ENCODE measurements at regions not wholly inside any gene's neighbourhood (a gene's known extent, or its start where the extent isn't known, plus 50 kb on each side); places are given as distances from the start of the nearest gene placed in this dataset.

DNA sequence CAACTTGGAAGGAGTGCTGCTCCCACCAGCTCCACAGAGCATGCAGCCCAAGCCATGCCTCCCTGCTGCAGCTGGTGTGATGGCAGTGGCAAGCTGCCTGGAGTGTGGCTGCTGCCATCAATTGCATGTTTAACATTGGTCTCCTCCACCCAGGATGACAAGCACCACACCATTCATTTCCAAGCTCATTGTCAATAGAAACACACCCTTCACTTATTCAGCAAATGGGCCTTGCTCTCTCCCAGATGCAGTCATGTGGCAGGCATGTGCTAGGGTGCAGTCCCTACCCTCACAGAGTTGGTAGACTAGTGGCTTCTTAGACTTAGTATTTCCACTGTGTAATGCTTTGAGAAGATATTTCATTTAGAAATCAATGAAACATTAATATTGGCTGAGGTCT is 70.8 kb upstream of the FGF14 start:
- H3K79me1 ChIP-seq (ENCODE audit: low read length): no peaks in the 10 kb centered on the region
- H3K18ac ChIP-seq (ENCODE audit: low read length): no peak overlapping the region
- no peak overlapping the region for H3K4ac ChIP-seq (ENCODE audit: low read depth, low read length)

DNA sequence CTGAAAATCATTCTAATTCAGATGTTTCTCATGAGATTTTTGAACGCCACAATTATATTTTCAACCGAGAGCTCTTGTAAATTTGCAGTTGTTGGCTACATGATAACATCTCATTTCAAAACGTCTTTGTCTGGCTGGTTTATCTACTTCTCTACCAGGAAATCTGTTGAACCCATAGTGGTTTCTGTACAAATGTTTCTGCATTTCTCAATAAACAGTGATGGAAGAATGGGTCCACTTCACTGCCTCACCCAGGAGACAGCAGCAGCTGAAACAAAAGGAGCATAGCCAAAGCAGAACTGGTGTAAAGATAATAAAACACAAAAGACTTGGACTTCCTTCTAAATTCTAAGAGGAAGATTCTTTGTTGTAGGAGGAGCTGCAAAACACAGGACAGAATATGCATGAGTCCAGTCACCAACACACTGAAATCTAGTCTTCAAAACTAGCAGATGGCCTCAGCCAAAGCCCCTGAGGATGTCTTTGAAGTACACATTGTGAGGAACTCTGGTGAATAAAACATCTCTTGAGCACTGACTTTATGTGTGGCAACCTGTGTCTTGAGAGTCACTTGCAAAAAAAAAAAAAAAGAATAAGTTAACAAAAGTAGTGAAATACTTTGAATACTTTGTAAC is 68.6 kb upstream of the FGF14 start:
- Histone ChIP-seq H2BK5ac (ENCODE audit: low read length) (no peak overlapping the region), H3K23ac (ENCODE audit: low read length) (no peak overlapping the region), H3K4ac (ENCODE audit: low read depth, low read length) (no peak overlapping the region), H3K18ac (ENCODE audit: low read length) (no peak overlapping the region), H3K79me2 (ENCODE audit: control insufficient read depth, insufficient read depth, low read length) (no peaks in the 10 kb centered on the region), H3K4me3 (ENCODE audit: low read length) (no peak overlapping the region), H3K79me1 (ENCODE audit: low read length) (no peaks in the 10 kb centered on the region), H3K9ac (ENCODE audit: low read length) (no peak overlapping the region), H3K27ac (ENCODE audit: low read depth, low read length) (no peak overlapping the region), H2AK5ac (ENCODE audit: low read length) (no peak overlapping the region), H3K36me3 (ENCODE audit: control insufficient read depth, insufficient read depth, low read length) (no peaks in the 10 kb centered on the region), H3K27me3 (ENCODE audit: insufficient read depth, low read length, poor library complexity) (no peaks in the 10 kb centered on the region), H4K8ac (ENCODE audit: low read depth, low read length) (no peak overlapping the region), H4K5ac (ENCODE audit: low read length) (no peak overlapping the region), H3K56ac (ENCODE audit: low read length) (no peak overlapping the region), H3K4me2 (ENCODE audit: low read length) (no peak overlapping the region), H3K4me1 (ENCODE audit: control insufficient read depth, low read depth, low read length) (no peaks in the 10 kb centered on the region), H2BK120ac (ENCODE audit: low read depth, low read length) (no peak overlapping the region), H2BK15ac (replicated peaks; ENCODE audit: low read depth) (no peak overlapping the region)
- WGBS (ENCODE audit: extremely low coverage, insufficient coverage, low lambda C conversion rate): no CpG with 5 or more reads among the region's 3 CpGs
- no peak for DNase-seq

More for the DNA sequence above, 70.8 kb upstream of the FGF14 start:
- no peaks in the 10 kb centered on the region for H3K27me3 ChIP-seq (ENCODE audit: insufficient read depth, low read length, poor library complexity)
- no peak overlapping the region for H4K5ac ChIP-seq (ENCODE audit: low read length)
- H2BK15ac ChIP-seq (replicated peaks; ENCODE audit: low read depth): no peak overlapping the region
- no peak overlapping the region for H4K8ac ChIP-seq (ENCODE audit: low read depth, low read length)
- no peak overlapping the region for H3K56ac ChIP-seq (ENCODE audit: low read length)
- no peaks in the 10 kb centered on the region for H3K4me1 ChIP-seq (ENCODE audit: control insufficient read depth, low read depth, low read length)
- H3K36me3 ChIP-seq (ENCODE audit: control insufficient read depth, insufficient read depth, low read length): no peaks in the 10 kb centered on the region
- H2AK5ac ChIP-seq (ENCODE audit: low read length): no peak overlapping the region
- no peak overlapping the region for H3K4me3 ChIP-seq (ENCODE audit: low read length)
- no peaks in the 10 kb centered on the region for H3K79me2 ChIP-seq (ENCODE audit: control insufficient read depth, insufficient read depth, low read length)
- H3K4me2 ChIP-seq (ENCODE audit: low read length): no peak overlapping the region
- H3K27ac ChIP-seq (ENCODE audit: low read depth, low read length): no peak overlapping the region
- no peak overlapping the region for H3K9ac ChIP-seq (ENCODE audit: low read length)
- no peak overlapping the region for H2BK120ac ChIP-seq (ENCODE audit: low read depth, low read length)
- no peak overlapping the region for H2BK5ac ChIP-seq (ENCODE audit: low read length)
- no peak overlapping the region for H3K23ac ChIP-seq (ENCODE audit: low read length)
- DNase-seq: no peak

DNA sequence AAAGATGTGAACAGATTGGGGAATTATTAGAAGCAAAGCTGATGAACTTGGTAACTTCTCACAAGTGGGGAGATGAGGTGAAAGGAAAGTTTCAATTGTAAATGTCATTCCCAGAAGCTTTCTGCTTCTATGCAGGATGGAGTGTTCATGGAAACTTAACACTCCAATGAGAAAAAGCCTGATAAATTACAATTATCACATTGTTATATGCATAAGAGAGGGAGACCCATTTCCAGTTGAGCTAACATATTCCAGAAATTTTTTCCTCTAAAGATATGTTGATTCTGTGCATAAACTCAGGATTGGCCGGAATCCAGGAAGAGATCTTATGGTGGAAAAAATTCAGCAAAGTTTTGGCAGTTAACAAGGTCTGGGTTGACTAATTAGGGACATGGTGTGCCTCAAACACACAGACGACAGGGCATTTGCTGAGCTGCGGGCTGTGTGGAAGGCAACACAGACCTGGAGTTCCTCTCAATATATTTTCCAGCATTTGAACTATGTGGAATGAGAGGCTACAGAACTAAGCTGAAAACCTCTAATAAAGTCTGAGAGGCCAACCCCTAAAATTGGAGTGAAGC is 64.9 kb upstream of the FGF14 start:
- no CpG with 5 or more reads among the region's 3 CpGs for WGBS (ENCODE audit: extremely low coverage, insufficient coverage, low lambda C conversion rate)
- no peak overlapping the region for H2BK5ac ChIP-seq (ENCODE audit: low read length)
- H3K56ac ChIP-seq (ENCODE audit: low read length): no peak overlapping the region
- H3K79me2 ChIP-seq (ENCODE audit: control insufficient read depth, insufficient read depth, low read length): no peaks in the 10 kb centered on the region
- H3K4me3 ChIP-seq (ENCODE audit: low read length): no peak overlapping the region
- H2BK120ac ChIP-seq (ENCODE audit: low read depth, low read length): no peak overlapping the region
- H3K23ac ChIP-seq (ENCODE audit: low read length): no peak overlapping the region
- no peak overlapping the region for H4K8ac ChIP-seq (ENCODE audit: low read depth, low read length)
- DNase-seq: no peak
- H3K4ac ChIP-seq (ENCODE audit: low read depth, low read length): no peak overlapping the region
- no peak overlapping the region for H3K18ac ChIP-seq (ENCODE audit: low read length)
- no peak overlapping the region for H4K5ac ChIP-seq (ENCODE audit: low read length)
- no peak overlapping the region for H3K4me2 ChIP-seq (ENCODE audit: low read length)
- H3K79me1 ChIP-seq (ENCODE audit: low read length): no peaks in the 10 kb centered on the region
- no peaks in the 10 kb centered on the region for H3K4me1 ChIP-seq (ENCODE audit: control insufficient read depth, low read depth, low read length)
- no peak overlapping the region for H3K9ac ChIP-seq (ENCODE audit: low read length)
- no peak overlapping the region for H3K27ac ChIP-seq (ENCODE audit: low read depth, low read length)
- H3K27me3 ChIP-seq (ENCODE audit: insufficient read depth, low read length, poor library complexity): no peaks in the 10 kb centered on the region
- no peak overlapping the region for H2BK15ac ChIP-seq (replicated peaks; ENCODE audit: low read depth)
- H3K36me3 ChIP-seq (ENCODE audit: control insufficient read depth, insufficient read depth, low read length): no peaks in the 10 kb centered on the region
- H2AK5ac ChIP-seq (ENCODE audit: low read length): no peak overlapping the region

DNA sequence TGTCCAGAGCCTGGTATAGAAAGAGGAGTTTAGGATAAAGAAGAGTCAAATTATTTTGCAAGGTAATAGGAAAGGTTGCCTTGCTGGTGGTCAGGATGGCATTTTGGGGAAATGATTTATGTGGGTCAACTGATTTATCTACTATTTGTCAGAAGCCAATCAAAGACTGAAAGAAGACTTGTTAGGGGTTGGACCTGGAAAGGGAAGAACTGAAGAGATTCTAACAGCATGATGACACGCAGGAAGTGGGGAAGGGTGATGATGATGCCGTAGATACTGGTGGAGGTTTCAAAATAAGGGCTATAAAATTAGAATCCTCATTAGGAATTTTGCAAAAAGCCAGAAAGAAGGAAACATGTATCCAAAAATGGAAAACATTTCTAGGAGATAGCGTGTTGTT is 60.7 kb upstream of the FGF14 start:
- Histone ChIP-seq H3K27ac (ENCODE audit: low read depth, low read length) (no peak overlapping the region), H3K18ac (ENCODE audit: low read length) (no peak overlapping the region), H2AK5ac (ENCODE audit: low read length) (no peak overlapping the region), H4K8ac (ENCODE audit: low read depth, low read length) (no peak overlapping the region), H3K56ac (ENCODE audit: low read length) (no peak overlapping the region), H3K4ac (ENCODE audit: low read depth, low read length) (no peak overlapping the region), H3K9ac (ENCODE audit: low read length) (no peak overlapping the region), H3K4me1 (ENCODE audit: control insufficient read depth, low read depth, low read length) (no peaks in the 10 kb centered on the region), H3K79me1 (ENCODE audit: low read length) (no peaks in the 10 kb centered on the region), H3K27me3 (ENCODE audit: insufficient read depth, low read length, poor library complexity) (no peaks in the 10 kb centered on the region), H3K23ac (ENCODE audit: low read length) (no peak overlapping the region), H3K4me2 (ENCODE audit: low read length) (no peak overlapping the region), H3K79me2 (ENCODE audit: control insufficient read depth, insufficient read depth, low read length) (no peaks in the 10 kb centered on the region), H3K36me3 (ENCODE audit: control insufficient read depth, insufficient read depth, low read length) (no peaks in the 10 kb centered on the region), H2BK15ac (replicated peaks; ENCODE audit: low read depth) (no peak overlapping the region), H3K4me3 (ENCODE audit: low read length) (no peak overlapping the region), H2BK120ac (ENCODE audit: low read depth, low read length) (no peak overlapping the region), H2BK5ac (ENCODE audit: low read length) (no peak overlapping the region), H4K5ac (ENCODE audit: low read length) (no peak overlapping the region)
- no peak for DNase-seq
- no CpG with 5 or more reads among the region's 3 CpGs for WGBS (ENCODE audit: extremely low coverage, insufficient coverage, low lambda C conversion rate)

DNA sequence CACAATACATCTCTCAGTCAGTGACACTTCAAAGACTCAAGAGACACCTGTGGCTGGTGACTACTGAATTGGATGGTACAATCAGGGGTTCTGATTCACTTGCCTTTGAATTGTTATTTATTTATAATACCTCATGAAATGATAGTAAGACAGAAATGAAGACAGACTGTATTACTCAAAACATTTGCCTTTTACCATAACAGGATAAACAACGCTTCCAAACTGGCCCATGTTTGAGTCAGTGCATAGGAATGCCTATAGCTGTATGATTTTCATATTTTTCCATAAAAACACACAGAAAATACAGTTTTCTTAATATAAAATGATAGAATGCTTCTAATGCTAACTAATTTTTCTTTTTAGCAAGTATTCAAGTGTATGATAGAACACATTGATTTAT is 59.5 kb upstream of the FGF14 start:
- no peak overlapping the region for H3K4me2 ChIP-seq (ENCODE audit: low read length)
- no peak overlapping the region for H3K23ac ChIP-seq (ENCODE audit: low read length)
- no peak overlapping the region for H3K56ac ChIP-seq (ENCODE audit: low read length)
- no peak for DNase-seq
- H2BK120ac ChIP-seq (ENCODE audit: low read depth, low read length): no peak overlapping the region
- H3K36me3 ChIP-seq (ENCODE audit: control insufficient read depth, insufficient read depth, low read length): no peaks in the 10 kb centered on the region
- no peaks in the 10 kb centered on the region for H3K79me2 ChIP-seq (ENCODE audit: control insufficient read depth, insufficient read depth, low read length)
- no CpG with 5 or more reads among the region's 1 CpG for WGBS (ENCODE audit: extremely low coverage, insufficient coverage, low lambda C conversion rate)
- no peaks in the 10 kb centered on the region for H3K27me3 ChIP-seq (ENCODE audit: insufficient read depth, low read length, poor library complexity)
- no peaks in the 10 kb centered on the region for H3K4me1 ChIP-seq (ENCODE audit: control insufficient read depth, low read depth, low read length)
- no peak overlapping the region for H3K4me3 ChIP-seq (ENCODE audit: low read length)
- H2AK5ac ChIP-seq (ENCODE audit: low read length): no peak overlapping the region
- no peak overlapping the region for H4K8ac ChIP-seq (ENCODE audit: low read depth, low read length)
- no peak overlapping the region for H3K27ac ChIP-seq (ENCODE audit: low read depth, low read length)
- no peaks in the 10 kb centered on the region for H3K79me1 ChIP-seq (ENCODE audit: low read length)
- no peak overlapping the region for H3K4ac ChIP-seq (ENCODE audit: low read depth, low read length)
- H4K5ac ChIP-seq (ENCODE audit: low read length): no peak overlapping the region
- no peak overlapping the region for H2BK15ac ChIP-seq (replicated peaks; ENCODE audit: low read depth)
- no peak overlapping the region for H3K18ac ChIP-seq (ENCODE audit: low read length)
- no peak overlapping the region for H2BK5ac ChIP-seq (ENCODE audit: low read length)
- no peak overlapping the region for H3K9ac ChIP-seq (ENCODE audit: low read length)

DNA sequence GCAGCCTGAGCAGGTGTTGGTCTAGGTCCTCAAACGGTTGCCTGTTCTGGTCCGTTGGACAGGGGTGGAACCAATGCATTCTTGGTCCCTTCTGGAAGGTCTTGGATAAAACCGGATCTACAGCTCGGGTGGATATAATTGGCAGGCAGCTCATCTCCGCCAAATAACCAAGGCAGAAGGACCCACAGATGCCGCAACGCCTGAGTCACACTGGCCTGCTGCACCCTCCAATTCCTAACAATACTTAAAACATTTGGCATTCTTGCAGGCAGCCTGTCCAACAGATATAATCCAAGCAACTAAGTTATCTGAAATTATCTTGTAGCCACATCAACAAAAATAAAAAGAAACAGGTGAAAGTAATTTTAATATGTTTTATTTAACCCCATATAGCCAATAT is 59.0 kb upstream of the FGF14 start:
- Histone ChIP-seq H3K4me3 (ENCODE audit: low read length) (no peak overlapping the region), H3K4ac (ENCODE audit: low read depth, low read length) (no peak overlapping the region), H3K9ac (ENCODE audit: low read length) (no peak overlapping the region), H3K18ac (ENCODE audit: low read length) (no peak overlapping the region), H3K56ac (ENCODE audit: low read length) (no peak overlapping the region), H4K8ac (ENCODE audit: low read depth, low read length) (no peak overlapping the region), H2BK120ac (ENCODE audit: low read depth, low read length) (no peak overlapping the region), H3K4me1 (ENCODE audit: control insufficient read depth, low read depth, low read length) (no peaks in the 10 kb centered on the region), H4K5ac (ENCODE audit: low read length) (no peak overlapping the region), H2AK5ac (ENCODE audit: low read length) (no peak overlapping the region), H3K27me3 (ENCODE audit: insufficient read depth, low read length, poor library complexity) (no peaks in the 10 kb centered on the region), H3K27ac (ENCODE audit: low read depth, low read length) (no peak overlapping the region), H3K79me1 (ENCODE audit: low read length) (no peaks in the 10 kb centered on the region), H3K4me2 (ENCODE audit: low read length) (no peak overlapping the region), H3K79me2 (ENCODE audit: control insufficient read depth, insufficient read depth, low read length) (no peaks in the 10 kb centered on the region), H3K23ac (ENCODE audit: low read length) (no peak overlapping the region), H2BK15ac (replicated peaks; ENCODE audit: low read depth) (no peak overlapping the region), H3K36me3 (ENCODE audit: control insufficient read depth, insufficient read depth, low read length) (no peaks in the 10 kb centered on the region), H2BK5ac (ENCODE audit: low read length) (no peak overlapping the region)
- WGBS (ENCODE audit: extremely low coverage, insufficient coverage, low lambda C conversion rate): no CpG with 5 or more reads among the region's 7 CpGs
- DNase-seq: no peak
